ENCODE measurements at regions not wholly inside any gene's neighbourhood (a gene's known extent, or its start where the extent isn't known, plus 50 kb on each side); places are given as distances from the start of the nearest gene placed in this dataset.

DNA sequence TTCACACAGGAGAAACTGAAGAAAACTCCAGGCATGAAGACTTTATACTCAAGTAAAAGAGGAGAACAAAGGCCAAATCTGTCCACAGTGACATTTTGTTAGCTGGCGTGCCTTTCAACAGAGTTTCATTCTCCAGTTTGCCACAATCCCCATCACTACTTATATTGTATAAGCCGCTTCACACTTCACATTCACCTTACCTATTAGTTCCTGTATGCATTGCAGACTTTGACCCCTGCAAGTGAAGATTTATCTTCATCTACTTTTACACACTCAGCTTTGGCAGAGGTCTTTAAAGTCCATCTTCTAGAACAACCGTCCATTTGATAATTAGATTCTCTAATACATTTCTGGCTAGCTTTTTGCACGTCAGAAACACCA is 56.8 kb upstream of the TANK start (continued):
- TF ChIP-seq, protein P1, sequence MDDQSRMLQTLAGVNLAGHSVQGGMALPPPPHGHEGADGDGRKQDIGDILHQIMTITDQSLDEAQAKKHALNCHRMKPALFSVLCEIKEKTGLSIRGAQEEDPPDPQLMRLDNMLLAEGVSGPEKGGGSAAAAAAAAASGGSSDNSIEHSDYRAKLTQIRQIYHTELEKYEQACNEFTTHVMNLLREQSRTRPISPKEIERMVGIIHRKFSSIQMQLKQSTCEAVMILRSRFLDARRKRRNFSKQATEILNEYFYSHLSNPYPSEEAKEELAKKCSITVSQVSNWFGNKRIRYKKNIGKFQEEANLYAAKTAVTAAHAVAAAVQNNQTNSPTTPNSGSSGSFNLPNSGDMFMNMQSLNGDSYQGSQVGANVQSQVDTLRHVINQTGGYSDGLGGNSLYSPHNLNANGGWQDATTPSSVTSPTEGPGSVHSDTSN (IDR thresholded peaks at IDR 0.05) = no peak

DNA sequence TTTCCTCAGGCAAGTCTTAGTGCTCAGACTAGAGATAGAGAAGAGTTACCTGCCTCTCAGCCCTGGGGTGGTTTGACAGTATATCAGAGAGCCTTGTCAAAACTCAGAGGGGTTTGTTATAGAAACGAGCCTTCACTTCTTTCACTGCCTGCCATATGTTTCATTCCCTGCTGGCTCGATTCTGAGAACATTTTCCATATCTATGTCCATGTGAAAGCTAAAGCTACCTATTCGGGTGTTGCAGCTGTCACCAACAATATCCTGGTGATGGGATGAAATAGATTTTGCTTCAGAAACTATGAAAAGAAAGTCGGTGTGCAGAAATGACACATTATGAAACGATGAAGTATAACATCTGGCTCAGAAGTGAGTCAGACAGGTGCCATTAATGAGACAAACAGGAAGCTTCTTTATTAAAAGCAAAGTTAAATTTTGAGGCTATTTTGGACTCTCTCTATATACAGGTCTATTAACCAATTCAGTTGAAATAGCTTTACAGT is 56.1 kb upstream of the TANK start:
- Histone ChIP-seq H3K27ac (peak overlapping the region in 1 of 2 experiments; percentile 59; a peak in 1 of 6 replicates), H3K9me3 (no peaks in the 10 kb centered on the region), H3K4me2 (no peak overlapping the region), H3K4me1 (peaks cover 25% of the 10 kb centered on the region), H3K4me3 (no peak overlapping the region)
- DNase-seq (ENCODE audit: low read depth in 1 of 2, low spot score in 1 of 2) (no peak), FAIRE-seq (no peak), ATAC-seq (no peak)
- ChIA-PET CTCF (interaction anchor here (1.6 to 2.4 kb wide), 3 partner anchors 8 to 41 kb away, joined by 3 to 7 read pairs (median 5); no protein-coding TSS in a partner anchor), POLR2A (interaction anchor here (1.6 kb wide), 1 partner anchor 31 kb away, joined by 4 read pairs; no protein-coding TSS in a partner anchor)
- no peak for TF ChIP-seq GATA3 (IDR thresholded peaks at IDR 0.05; ENCODE audit: borderline replicate concordance)
- no peak for TF ChIP-seq CEBPB (IDR thresholded peaks at IDR 0.05)
- no peak for TF ChIP-seq FOSL2 (IDR thresholded peaks at IDR 0.05)
- no peak for TF ChIP-seq FOSL2 (CRISPR knock-in tag; IDR thresholded peaks at IDR 0.05)
- no peak for TF ChIP-seq FOXS1 (CRISPR knock-in tag; IDR thresholded peaks at IDR 0.05)
- no peak for TF ChIP-seq NR3C1 (IDR thresholded peaks at IDR 0.05)
- no peak for TF ChIP-seq PHF8 (IDR thresholded peaks at IDR 0.05; ENCODE audit: borderline replicate concordance, low read depth)
- TF ChIP-seq ZNF302 (CRISPR knock-in tag; IDR thresholded peaks at IDR 0.05) = no peak
- TF ChIP-seq, protein P2, sequence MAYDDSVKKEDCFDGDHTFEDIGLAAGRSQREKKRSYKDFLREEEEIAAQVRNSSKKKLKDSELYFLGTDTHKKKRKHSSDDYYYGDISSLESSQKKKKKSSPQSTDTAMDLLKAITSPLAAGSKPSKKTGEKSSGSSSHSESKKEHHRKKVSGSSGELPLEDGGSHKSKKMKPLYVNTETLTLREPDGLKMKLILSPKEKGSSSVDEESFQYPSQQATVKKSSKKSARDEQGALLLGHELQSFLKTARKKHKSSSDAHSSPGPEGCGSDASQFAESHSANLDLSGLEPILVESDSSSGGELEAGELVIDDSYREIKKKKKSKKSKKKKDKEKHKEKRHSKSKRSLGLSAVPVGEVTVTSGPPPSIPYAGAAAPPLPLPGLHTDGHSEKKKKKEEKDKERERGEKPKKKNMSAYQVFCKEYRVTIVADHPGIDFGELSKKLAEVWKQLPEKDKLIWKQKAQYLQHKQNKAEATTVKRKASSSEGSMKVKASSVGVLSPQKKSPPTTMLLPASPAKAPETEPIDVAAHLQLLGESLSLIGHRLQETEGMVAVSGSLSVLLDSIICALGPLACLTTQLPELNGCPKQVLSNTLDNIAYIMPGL (CRISPR knock-in tag; IDR thresholded peaks at IDR 0.05; ENCODE audit: borderline replicate concordance) = no peak
- TF ChIP-seq HEYL (CRISPR knock-in tag; IDR thresholded peaks at IDR 0.05) = no peak
- no peak for TF ChIP-seq MAZ (IDR thresholded peaks at IDR 0.05; ENCODE audit: borderline replicate concordance, low read depth, low read length)
- TF ChIP-seq CBX8 (IDR thresholded peaks at IDR 0.05) = no peak
- WGBS (ENCODE audit: missing lambda C conversion rate) = 62% methylated on average over 5 of the region's 5 CpGs

DNA sequence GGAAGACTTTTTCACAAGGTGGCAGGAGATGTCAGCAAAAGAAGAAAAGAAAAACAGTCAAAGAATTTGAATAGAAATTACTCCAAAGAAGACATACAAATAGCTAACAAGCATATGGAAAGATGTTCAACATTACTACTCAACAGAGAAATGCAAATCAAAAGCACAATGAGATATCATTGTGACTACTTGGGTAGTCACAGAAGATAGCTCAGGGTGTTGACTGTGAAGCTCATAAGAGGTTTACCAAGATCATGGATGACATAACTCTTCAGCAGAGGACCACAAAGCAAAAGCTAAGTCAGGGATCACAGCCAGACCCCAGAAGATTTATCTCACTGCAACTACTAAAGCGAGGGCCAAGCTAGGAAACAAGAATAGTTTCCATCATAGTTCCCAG is 53.0 kb upstream of the TANK start:
- no peak for ATAC-seq
- H3K27ac ChIP-seq = no peak overlapping the region
- ChIA-PET POLR2A (no interaction called here), CTCF (interaction anchor here (0.9 to 1.2 kb wide), 2 partner anchors 44 to 112 kb away, joined by 3 read pairs; no protein-coding TSS in a partner anchor)
- peaks cover 19% of the 10 kb centered on the region for H3K4me1 ChIP-seq
- H3K4me3 ChIP-seq = no peak overlapping the region
- H3K9me3 ChIP-seq = no peaks in the 10 kb centered on the region
- no peak for TF ChIP-seq POLR2AphosphoS2 (conservative IDR thresholded peaks at IDR 0.05; ENCODE audit: low read length)
- no peak for TF ChIP-seq FOXS1 (CRISPR knock-in tag; IDR thresholded peaks at IDR 0.05)
- no peak for TF ChIP-seq HES2 (IDR thresholded peaks at IDR 0.05)
- TF ChIP-seq CHD2 (IDR thresholded peaks at IDR 0.05; ENCODE audit: low read length, partially characterized antibody) = no peak
- TF ChIP-seq SREBF2 (IDR thresholded peaks at IDR 0.05) = no peak
- no peak for TF ChIP-seq NFE2L2 (conservative IDR thresholded peaks at IDR 0.05; ENCODE audit: low read length)
- 89% methylated on average over 1 of the region's 1 CpG for WGBS (ENCODE audit: missing lambda C conversion rate)
- no peak overlapping the region for H3K4me2 ChIP-seq
- FAIRE-seq = no peak
- DNase-seq (ENCODE audit: low read depth in 1 of 2, low spot score in 1 of 2) = no peak
